HG02973 (cell line): ENCODE measurements at regions not wholly inside any gene's neighbourhood (a gene's known extent, or its start where the extent isn't known, plus 50 kb on each side); places are given as distances from the start of the nearest gene placed in this dataset.
"Not testable (repeated sequence)": the region's sequence is repeated elsewhere in the genome, so short reads cannot be mapped to it uniquely, and the experiment has no call there.

Source experiments
- ATAC-seq: cut with Tn5 transposase; IDR thresholded peaks from one replicate; pipeline ENCODE4 v1.9.1; 2021; ENCODE audit warnings: moderate library complexity; ENCODE audit not compliant: unreplicated experiment

GRCh38 chr18:57887543-57888383 is 84.6 kb upstream of the ATP8B1 start:
- ATAC-seq = no peak

GRCh38 chr18:57885931-57886330 is 82.8 kb upstream of the ATP8B1 start:
- no peak for ATAC-seq

- no peak for ATAC-seq
These were observed 79.3 kb upstream of the ATP8B1 start for GRCh38 chr18:57882465-57882864.

DNA sequence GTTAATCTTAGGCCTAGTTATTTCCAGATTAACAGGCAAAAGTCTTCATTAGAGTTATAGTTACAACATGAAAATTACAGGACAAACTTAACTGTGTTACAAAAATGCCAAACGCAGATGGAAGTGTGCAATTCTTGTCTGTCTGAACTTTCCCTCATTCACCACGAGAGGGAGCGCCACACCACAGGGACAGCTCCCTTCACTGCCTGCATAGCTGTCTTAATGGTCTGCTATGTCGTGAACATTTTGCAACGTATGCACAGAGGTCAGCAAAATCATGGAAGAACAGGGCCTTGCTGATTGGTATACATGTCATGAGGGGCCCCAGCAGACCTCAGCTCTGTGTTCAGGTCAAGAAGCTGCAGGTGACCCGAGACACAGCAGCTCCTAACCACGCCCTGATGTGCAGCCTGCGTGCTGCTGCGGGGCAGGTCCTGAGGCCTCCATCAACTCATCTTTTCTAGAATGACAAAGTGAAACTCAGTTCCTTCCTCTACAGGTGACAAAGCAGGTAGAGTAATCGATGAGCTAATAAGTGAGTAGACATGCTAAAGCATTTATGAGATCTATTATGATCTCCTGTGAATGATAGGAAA is 78.8 kb upstream of the ATP8B1 start:
- ATAC-seq = peak; percentile 54

- not testable (repeated sequence) for ATAC-seq
These were observed 76.8 kb upstream of the ATP8B1 start for GRCh38 chr18:57879924-57880323.

DNA sequence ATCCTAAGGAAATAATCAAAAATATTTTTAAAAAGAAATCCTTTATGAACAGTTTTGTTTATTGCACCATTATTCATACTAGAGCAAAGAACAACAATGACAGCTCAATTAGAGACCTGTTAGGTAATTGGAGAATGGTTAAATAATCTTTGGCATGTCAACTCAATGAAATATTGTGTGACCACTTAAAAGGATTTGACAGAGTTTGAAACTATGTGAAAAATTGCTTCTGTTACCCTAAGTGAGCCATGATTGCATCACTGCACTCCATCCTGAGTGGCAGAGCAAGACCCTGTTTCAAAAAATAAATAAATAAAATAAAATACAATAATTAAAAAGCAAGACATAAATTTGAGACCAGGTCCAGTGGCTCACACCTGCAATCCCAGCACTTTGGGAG is 66.1 kb upstream of the ATP8B1 start:
- ATAC-seq = no peak

DNA sequence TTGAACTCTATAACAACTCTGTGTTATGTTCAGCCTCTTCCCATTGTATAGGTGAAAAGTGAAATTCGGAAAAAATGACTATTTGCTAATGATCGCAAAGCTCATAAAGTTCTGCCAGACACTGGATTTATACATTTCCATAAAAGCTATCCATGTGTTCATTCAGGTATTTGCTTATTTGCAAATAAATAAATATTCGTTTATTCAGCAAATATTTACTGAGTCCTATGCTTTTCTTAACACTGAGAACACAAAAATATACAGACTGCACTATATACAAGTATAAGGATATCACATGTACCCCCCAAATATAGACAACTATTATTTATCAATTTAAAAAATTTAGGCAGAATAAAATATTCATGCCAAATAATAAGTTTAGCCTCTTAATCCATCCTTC is 63.2 kb upstream of the ATP8B1 start:
- no peak for ATAC-seq

DNA sequence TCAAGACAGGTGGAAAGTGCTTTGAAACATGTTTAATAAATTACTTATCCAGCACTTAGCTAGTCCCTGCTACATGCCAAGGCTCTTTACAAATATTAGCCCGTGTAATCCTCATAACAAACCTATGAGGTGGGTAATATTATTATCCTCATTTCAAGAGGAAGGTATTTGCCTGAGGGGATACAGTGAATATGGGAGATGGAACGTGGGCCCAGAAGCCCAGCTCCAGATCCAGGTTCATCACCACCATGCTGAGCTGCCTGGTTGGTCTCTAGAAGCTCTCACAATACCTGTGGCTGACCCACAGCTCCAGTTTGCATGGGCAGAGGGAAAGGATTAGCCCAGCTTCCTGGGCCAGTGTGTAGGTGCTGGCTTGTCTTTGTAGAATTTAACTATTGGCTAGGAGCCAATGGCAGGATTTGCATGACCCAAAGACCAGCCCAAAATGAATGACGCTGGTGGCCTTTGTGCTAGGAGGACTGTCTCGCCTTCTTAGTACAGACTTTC is 61.6 kb upstream of the ATP8B1 start:
- no peak for ATAC-seq

GRCh38 chr18:57863706-57864105 is 60.6 kb upstream of the ATP8B1 start:
- ATAC-seq = no peak

GRCh38 chr18:57859314-57859713 is 56.2 kb upstream of the ATP8B1 start:
- peak; percentile 77 for ATAC-seq

DNA sequence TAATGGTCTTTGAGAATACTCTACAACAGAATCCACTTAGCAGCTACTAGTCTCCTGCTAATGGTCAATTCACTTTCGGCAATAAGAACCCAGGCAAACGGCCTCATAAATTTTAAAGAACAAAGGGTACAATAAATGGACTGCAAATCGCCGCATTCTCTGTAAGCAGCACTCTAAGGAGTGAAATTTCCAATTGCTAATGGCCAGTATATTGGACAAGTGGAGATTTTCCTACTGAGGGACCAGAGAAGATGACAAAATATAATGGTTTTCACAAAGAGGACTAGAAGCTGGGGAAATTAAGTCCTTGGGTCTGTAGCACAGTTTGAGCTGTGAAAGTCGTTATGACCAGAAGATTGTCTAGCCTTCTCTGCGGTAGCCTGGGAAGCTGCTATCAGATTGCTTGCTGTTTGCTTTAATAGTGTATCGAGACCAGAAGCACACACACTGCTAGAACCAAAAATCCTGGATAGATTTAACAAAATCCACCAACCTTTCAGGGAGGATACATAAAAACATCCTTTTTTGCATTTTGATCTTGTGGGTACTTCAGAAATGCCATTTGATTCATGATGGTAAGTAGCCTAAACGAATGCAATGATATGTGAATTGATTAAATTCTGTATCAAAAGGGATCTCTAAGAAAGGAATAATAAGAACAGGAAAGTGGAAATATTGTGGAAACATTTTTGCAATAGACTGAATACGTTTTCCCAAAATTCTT is 53.6 kb upstream of the ATP8B1 start:
- ATAC-seq = no peak

DNA sequence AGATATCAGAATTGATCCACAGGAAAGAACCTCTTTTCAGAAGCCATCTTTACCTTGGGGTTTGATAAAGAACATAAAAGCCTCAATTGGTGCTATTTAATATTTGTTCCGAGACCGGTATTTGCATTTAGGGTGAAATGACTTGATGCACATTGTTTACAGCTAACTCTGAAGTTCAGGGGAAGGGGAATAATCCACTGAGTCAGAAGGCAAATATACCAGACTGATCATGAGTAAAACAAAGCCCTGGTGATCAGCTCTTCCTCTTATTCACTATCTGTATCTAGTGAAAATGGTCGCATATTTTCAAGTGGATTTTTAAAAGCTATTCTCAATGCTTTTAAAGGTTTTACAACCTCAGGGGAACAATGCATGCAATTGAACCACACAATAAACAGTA is 53.0 kb upstream of the ATP8B1 start:
- ATAC-seq = no peak

DNA sequence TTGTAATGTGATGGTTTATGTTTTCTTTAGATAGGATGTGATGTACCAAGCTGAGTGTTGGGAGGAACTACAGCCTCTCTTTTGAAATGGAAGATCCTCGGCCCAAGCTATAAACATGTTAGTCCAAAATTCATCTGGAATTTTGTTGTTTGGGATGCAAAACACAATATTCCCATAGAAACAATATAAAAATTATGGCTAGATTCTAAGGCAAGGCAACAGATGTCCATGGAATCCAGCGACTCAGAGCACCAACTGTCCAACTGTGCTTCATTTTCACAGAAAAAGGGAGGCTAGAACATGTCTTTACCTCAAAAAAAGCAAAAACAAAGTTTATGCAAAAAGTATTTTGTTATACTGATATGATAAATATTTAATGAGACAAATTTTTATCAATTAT is 52.4 kb upstream of the ATP8B1 start:
- ATAC-seq = no peak

- no peak for ATAC-seq
These were observed 51.6 kb upstream of the ATP8B1 start for GRCh38 chr18:57854726-57855125.

- no peak for ATAC-seq
These were observed 50.7 kb upstream of the ATP8B1 start for GRCh38 chr18:57853864-57854263.

GRCh38 chr18:57853133-57853532 is 50.0 kb upstream of the ATP8B1 start:
- no peak for ATAC-seq
